Cardiac fibroblast (primary cell): ENCODE measurements at regions not wholly inside any gene's neighbourhood (a gene's known extent, or its start where the extent isn't known, plus 50 kb on each side); places are given as distances from the start of the nearest gene placed in this dataset.

Experiments
- DNase-seq, 2 donors: peaks; one replicate each; pipeline versions ENCODE4 v3.0.0 to v3.0.0-alpha.2; 2010; ENCODE audit warnings: low read depth in 2 of 2
- H3K4me3 ChIP-seq, 2 donors: replicated peaks in 1 of 2; 1 replicate in 1 of 2; 2 replicates in 1 of 2; pipeline ENCODE4 v1.5.1; 2011; ENCODE audit warnings: low read depth in 2 of 2, low read length in 2 of 2, mild to moderate bottlenecking in 2 of 2, moderate library complexity in 1 of 2
- TF ChIP-seq, protein P1 (sequence below): IDR thresholded peaks from one replicate; pipeline ENCODE4 v1.5.1; 2011; ENCODE audit warnings: low read depth, mild to moderate bottlenecking, low read length, inconsistent platforms

DNA sequence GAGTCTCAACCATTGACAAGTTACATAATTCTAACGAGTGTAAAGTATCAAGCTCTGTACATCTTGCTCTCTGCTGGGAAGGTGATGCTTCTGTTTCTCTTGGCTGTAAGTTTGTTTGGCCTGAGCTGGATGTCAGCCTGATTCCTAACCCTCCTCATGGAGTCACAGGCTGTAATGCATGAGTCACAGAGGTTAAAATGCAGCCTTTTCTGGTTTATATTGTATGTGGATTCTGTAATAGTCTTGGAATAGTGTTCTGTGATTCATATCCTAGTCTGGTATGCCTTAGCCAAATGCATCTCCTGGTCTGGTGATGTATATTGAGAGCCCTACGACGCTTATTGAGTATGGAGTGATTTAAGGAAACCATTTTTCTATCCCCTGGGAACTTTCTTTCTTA, 104.5 kb upstream of the FRMD6 start:
- TF ChIP-seq, protein P1, sequence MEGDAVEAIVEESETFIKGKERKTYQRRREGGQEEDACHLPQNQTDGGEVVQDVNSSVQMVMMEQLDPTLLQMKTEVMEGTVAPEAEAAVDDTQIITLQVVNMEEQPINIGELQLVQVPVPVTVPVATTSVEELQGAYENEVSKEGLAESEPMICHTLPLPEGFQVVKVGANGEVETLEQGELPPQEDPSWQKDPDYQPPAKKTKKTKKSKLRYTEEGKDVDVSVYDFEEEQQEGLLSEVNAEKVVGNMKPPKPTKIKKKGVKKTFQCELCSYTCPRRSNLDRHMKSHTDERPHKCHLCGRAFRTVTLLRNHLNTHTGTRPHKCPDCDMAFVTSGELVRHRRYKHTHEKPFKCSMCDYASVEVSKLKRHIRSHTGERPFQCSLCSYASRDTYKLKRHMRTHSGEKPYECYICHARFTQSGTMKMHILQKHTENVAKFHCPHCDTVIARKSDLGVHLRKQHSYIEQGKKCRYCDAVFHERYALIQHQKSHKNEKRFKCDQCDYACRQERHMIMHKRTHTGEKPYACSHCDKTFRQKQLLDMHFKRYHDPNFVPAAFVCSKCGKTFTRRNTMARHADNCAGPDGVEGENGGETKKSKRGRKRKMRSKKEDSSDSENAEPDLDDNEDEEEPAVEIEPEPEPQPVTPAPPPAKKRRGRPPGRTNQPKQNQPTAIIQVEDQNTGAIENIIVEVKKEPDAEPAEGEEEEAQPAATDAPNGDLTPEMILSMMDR: no peak
- no peak overlapping the region for H3K4me3 ChIP-seq
- DNase-seq: peak; percentile 98 to 100

DNA sequence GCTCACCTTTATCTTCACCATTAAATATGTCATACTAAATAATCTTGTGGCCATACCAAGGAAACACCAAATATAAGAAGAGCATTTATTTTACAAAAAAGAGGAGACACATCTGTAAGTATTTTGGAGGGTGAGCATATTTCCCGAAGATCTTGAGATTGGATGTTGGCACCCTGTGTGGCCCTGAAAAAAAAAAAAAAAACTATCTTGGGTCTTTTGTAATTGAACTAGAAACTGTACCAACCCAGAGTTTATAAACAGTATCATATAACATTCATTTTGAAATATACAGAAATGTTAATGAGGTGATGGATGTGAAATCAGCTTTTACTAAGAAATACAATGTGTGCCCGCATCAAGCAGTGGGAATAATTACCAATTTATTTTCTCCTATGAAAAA, 104.0 kb upstream of the FRMD6 start:
- no peak for DNase-seq
- TF ChIP-seq, protein P1: no peak
- no peak overlapping the region for H3K4me3 ChIP-seq

DNA sequence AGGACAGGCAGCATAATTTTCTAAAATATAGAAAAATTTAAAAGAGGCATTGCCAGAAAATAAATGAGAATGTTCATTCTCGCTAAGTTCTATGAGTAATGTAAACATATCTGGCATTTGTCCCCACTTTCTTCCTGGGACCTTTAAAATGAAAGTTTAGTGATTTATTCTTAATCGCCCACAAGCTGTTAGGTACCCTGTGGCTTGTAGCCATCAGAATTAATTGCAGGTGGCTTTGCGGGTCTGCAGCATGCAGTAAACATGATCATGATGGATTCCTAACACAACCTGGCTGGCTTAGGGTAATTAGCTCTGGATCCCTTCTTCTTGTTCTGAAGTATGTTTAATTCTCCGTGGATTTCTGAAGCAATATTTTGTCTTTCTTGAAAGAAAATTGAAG, 103.5 kb upstream of the FRMD6 start:
- no peak for DNase-seq
- TF ChIP-seq, protein P1: no peak
- H3K4me3 ChIP-seq: no peak overlapping the region

DNA sequence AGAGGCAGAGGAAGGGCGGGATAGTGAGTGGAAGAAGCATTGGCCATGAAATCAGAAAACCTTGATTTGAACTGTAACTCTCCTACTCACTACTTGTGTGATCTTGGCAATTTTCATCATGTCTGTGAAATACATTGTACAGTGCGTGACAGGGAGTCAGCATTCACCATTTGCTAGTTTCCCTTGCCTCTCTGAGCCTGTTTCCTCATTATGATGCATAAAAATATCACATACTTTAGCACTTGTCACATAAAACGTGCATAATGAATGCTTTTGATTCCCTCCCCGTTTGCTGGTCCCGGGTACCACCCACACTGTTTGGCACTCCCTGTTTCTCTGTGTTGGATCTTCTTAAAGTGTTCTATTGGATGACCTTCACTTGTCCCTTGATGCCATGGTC, 101.1 kb upstream of the FRMD6 start:
- TF ChIP-seq, protein P1: no peak
- H3K4me3 ChIP-seq: no peak overlapping the region
- no peak for DNase-seq

DNA sequence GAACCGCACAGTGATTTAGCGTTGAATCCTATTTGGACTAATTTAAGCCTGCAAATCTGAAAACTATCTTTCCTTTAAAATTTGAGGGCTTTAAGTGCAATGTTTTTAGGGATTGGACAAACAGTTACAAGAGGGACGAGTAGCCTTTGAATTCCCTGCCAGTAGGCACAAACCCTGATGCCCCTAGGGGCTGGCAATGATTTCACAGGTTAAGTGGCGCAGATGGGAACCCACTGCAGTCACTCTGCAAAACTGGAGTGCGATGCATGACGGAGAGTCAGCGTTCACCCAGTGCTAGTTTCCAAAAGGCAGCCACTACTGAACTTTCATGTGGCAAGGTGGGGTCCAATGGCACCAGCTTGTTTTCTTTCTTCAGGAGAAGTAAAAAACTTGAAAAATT, 99.4 kb upstream of the FRMD6 start:
- TF ChIP-seq, protein P1: peak; percentile 10
- no peak for DNase-seq
- H3K4me3 ChIP-seq: no peak overlapping the region

DNA sequence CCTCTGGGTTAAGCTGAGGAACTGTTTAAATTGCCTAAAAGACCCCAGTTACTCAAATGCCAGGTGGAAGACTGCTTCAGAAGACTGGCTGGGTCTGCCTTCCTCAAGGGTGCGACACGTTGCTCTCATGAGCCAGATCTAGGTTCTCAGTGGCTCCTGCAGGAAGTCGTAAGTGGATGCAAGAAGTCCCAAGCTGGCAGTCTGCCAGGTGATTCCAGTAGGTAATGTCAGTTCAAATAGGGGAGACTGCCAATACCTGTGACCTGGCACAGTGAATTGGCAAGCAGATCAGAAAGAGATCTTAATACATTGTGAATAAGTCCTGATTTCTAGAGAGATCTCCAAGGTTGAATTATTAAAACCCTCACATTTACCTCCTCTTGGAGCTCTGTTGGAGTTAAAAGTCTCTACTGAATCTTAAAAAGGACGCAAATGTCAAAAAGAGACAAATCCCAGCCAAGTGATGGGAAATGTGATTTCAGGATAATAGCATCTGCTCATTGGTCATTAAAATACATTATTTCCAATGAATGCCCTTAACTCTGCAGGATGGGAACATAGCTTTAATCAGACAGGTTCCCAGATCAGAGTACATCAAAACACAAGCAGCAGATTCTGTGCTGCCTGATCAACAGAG, 98.8 kb upstream of the FRMD6 start:
- no peak for DNase-seq
- H3K4me3 ChIP-seq: no peak overlapping the region
- TF ChIP-seq, protein P1: no peak
